Upper lobe of left lung (tissue), 6 donors: ENCODE measurements at regions not wholly inside any gene's neighbourhood (a gene's known extent, or its start where the extent isn't known, plus 50 kb on each side); places are given as distances from the start of the nearest gene placed in this dataset.

Experiments used
- ATAC-seq, 2 donors: fragments of 200-7000 bp; cut with Tn5 transposase; one replicate each; pipeline ENCODE4 v1.9.1; 2022; ENCODE audit warnings: mild to moderate bottlenecking in 2 of 2, moderate library complexity in 2 of 2; ENCODE audit not compliant: low FRiP score in 2 of 2
- DNase-seq, 2 donors: peaks; one replicate each; pipeline ENCODE4 v3.0.0-alpha.2; 2019 to 2020
- H3K27ac ChIP-seq, 4 donors: fragments of 200-600 bp; sonication (generic); one replicate each; pipeline ENCODE4 v1.5.1; 2016 to 2019
- H3K27me3 ChIP-seq, 4 donors: fragments of 200-600 bp; sonication (generic); one replicate each; pipeline ENCODE4 v1.5.1; 2017 to 2019
- H3K36me3 ChIP-seq, 4 donors: fragments of 200-600 bp; sonication (generic); one replicate each; pipeline ENCODE4 v1.5.1; 2016 to 2019
- H3K4me1 ChIP-seq, 4 donors: fragments of 200-600 bp; sonication (generic); one replicate each; pipeline ENCODE4 v1.5.1; 2018 to 2019
- H3K4me3 ChIP-seq, 4 donors: fragments of 200-600 bp; sonication (generic); one replicate each; pipeline ENCODE4 v1.5.1; 2017 to 2019; ENCODE audit warnings: mild to moderate bottlenecking in 2 of 4, moderate library complexity in 1 of 4
- H3K9me3 ChIP-seq, 4 donors: fragments of 200-600 bp; sonication (generic); one replicate each; pipeline ENCODE4 v1.5.1; 2018 to 2019
- EP300 ChIP-seq, 4 donors: sonication (generic); formaldehyde crosslinking; IDR thresholded peaks; one replicate each; pipeline ENCODE4 v1.5.1; 2017; ENCODE audit warnings: antibody characterized with exemption in 4 of 4, control low read depth in 2 of 4
- POLR2A ChIP-seq, 4 donors: fragments of 450-650 bp; IDR thresholded peaks; one replicate each; pipeline ENCODE4 v1.5.1; 2016 to 2017; ENCODE audit warnings: antibody characterized with exemption in 4 of 4, mild to moderate bottlenecking in 2 of 4
- POLR2AphosphoS5 ChIP-seq, 2 donors: sonication (generic); formaldehyde crosslinking; IDR thresholded peaks; one replicate each; pipeline ENCODE4 v1.5.1; 2017; ENCODE audit warnings: antibody characterized with exemption in 2 of 2
- WGBS, 2 donors: methylation state at CpG; one replicate each; pipeline ENCODE4 v1.1.5; 2017 to 2018; 5-methylcytosine and 5-hydroxymethylcytosine counted together
- TF ChIP-seq, protein P1 (sequence below), 6 experiments: fragments of 450-650 bp in 4 of 6; fragments of 200-600 bp in 2 of 6; sonication (generic) in 2 of 6; IDR thresholded peaks; one replicate each; pipeline ENCODE4 v1.5.1; 2016 to 2019; ENCODE audit warnings: antibody characterized with exemption in 6 of 6
- donor health status: DM: no; HTN: no; CAD: no; lungs with moderate emphysema.
- donor health status: DM: no; HTN: yes; CAD: no; lungs with severe emphysema.

- Histone ChIP-seq H3K4me3 (no peak overlapping the region), H3K4me1 (no peaks in the 10 kb centered on the region), H3K27ac (no peak overlapping the region), H3K36me3 (no peaks in the 10 kb centered on the region), H3K27me3 (no peaks in the 10 kb centered on the region), H3K9me3 (no peaks in the 10 kb centered on the region)
- TF ChIP-seq POLR2AphosphoS5 (IDR thresholded peaks at IDR 0.05) (no peak), POLR2A (IDR thresholded peaks at IDR 0.05) (no peak), EP300 (IDR thresholded peaks at IDR 0.05) (no peak)
- TF ChIP-seq, protein P1, sequence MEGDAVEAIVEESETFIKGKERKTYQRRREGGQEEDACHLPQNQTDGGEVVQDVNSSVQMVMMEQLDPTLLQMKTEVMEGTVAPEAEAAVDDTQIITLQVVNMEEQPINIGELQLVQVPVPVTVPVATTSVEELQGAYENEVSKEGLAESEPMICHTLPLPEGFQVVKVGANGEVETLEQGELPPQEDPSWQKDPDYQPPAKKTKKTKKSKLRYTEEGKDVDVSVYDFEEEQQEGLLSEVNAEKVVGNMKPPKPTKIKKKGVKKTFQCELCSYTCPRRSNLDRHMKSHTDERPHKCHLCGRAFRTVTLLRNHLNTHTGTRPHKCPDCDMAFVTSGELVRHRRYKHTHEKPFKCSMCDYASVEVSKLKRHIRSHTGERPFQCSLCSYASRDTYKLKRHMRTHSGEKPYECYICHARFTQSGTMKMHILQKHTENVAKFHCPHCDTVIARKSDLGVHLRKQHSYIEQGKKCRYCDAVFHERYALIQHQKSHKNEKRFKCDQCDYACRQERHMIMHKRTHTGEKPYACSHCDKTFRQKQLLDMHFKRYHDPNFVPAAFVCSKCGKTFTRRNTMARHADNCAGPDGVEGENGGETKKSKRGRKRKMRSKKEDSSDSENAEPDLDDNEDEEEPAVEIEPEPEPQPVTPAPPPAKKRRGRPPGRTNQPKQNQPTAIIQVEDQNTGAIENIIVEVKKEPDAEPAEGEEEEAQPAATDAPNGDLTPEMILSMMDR (IDR thresholded peaks at IDR 0.05), result no peak
- DNase-seq (no peak), ATAC-seq (no peak)
- 81 to 86% methylated on average over 4 of the region's 4 CpGs for WGBS, 2 donors
Observed at GRCh38 chr13:105353654-105354053, 1181.8 kb downstream of the EFNB2 start.

GRCh38 chr13:105349082-105349723 is 1186.3 kb downstream of the EFNB2 start:
- Histone ChIP-seq H3K27me3 (no peaks in the 10 kb centered on the region), H3K27ac (no peak overlapping the region), H3K4me1 (no peaks in the 10 kb centered on the region), H3K36me3 (no peaks in the 10 kb centered on the region), H3K4me3 (no peak overlapping the region), H3K9me3 (no peaks in the 10 kb centered on the region)
- DNase-seq (no peak), ATAC-seq (no peak)
- WGBS, 2 donors, result 80 to 83% methylated on average over 7 of the region's 7 CpGs
- TF ChIP-seq, protein P1 (IDR thresholded peaks at IDR 0.05), result no peak
- TF ChIP-seq EP300 (IDR thresholded peaks at IDR 0.05) (no peak), POLR2A (IDR thresholded peaks at IDR 0.05) (no peak), POLR2AphosphoS5 (IDR thresholded peaks at IDR 0.05) (no peak)

GRCh38 chr13:105346141-105346775 is 1189.2 kb downstream of the EFNB2 start:
- ATAC-seq, result peak in 1 of 2 donors; percentile 51
- no peaks in the 10 kb centered on the region for H3K36me3 ChIP-seq
- no peaks in the 10 kb centered on the region for H3K4me1 ChIP-seq
- H3K4me3 ChIP-seq, result no peak overlapping the region
- no peak overlapping the region for H3K27ac ChIP-seq
- 74 to 90% methylated on average over 5 of the region's 5 CpGs for WGBS, 2 donors
- DNase-seq, result peak in 1 of 2 donors; percentile 54
- no peaks in the 10 kb centered on the region for H3K9me3 ChIP-seq
- TF ChIP-seq POLR2AphosphoS5 (IDR thresholded peaks at IDR 0.05) (no peak), POLR2A (IDR thresholded peaks at IDR 0.05) (no peak), EP300 (IDR thresholded peaks at IDR 0.05) (peak in 2 of 4 donors; percentile 34 to 37)
- TF ChIP-seq, protein P1 (IDR thresholded peaks at IDR 0.05), result no peak
- no peaks in the 10 kb centered on the region for H3K27me3 ChIP-seq

- H3K36me3 ChIP-seq, result no peaks in the 10 kb centered on the region
- H3K4me3 ChIP-seq, result no peak overlapping the region
- DNase-seq (no peak), ATAC-seq (no peak)
- no peak for TF ChIP-seq POLR2A (IDR thresholded peaks at IDR 0.05)
- TF ChIP-seq POLR2AphosphoS5 (IDR thresholded peaks at IDR 0.05), result no peak
- no peak for TF ChIP-seq EP300 (IDR thresholded peaks at IDR 0.05)
- TF ChIP-seq, protein P1 (IDR thresholded peaks at IDR 0.05), result no peak
- no peaks in the 10 kb centered on the region for H3K4me1 ChIP-seq
- no peaks in the 10 kb centered on the region for H3K27me3 ChIP-seq
- WGBS, 2 donors, result 72 to 89% methylated on average over 2 of the region's 2 CpGs
- H3K9me3 ChIP-seq, result no peaks in the 10 kb centered on the region
- no peak overlapping the region for H3K27ac ChIP-seq
Observed at GRCh38 chr13:105345730-105346129, 1189.7 kb downstream of the EFNB2 start.

- H3K36me3 ChIP-seq, result no peaks in the 10 kb centered on the region
- 75 to 83% methylated on average over 3 of the region's 3 CpGs for WGBS, 2 donors
- no peak for ATAC-seq
- no peaks in the 10 kb centered on the region for H3K9me3 ChIP-seq
- no peaks in the 10 kb centered on the region for H3K27me3 ChIP-seq
- no peak for DNase-seq
- TF ChIP-seq POLR2A (IDR thresholded peaks at IDR 0.05), result no peak
- no peak for TF ChIP-seq EP300 (IDR thresholded peaks at IDR 0.05)
- no peak for TF ChIP-seq POLR2AphosphoS5 (IDR thresholded peaks at IDR 0.05)
- TF ChIP-seq, protein P1 (IDR thresholded peaks at IDR 0.05), result no peak
- no peak overlapping the region for H3K4me3 ChIP-seq
- no peak overlapping the region for H3K27ac ChIP-seq
- no peaks in the 10 kb centered on the region for H3K4me1 ChIP-seq
Observed at GRCh38 chr13:105345131-105345530, 1190.3 kb downstream of the EFNB2 start.
